Activated naive CD4-positive, alpha-beta T cell treated with anti-CD3 and anti-CD28 coated beads for 36 hours (primary cell): ENCODE measurements at regions not wholly inside any gene's neighbourhood (a gene's known extent, or its start where the extent isn't known, plus 50 kb on each side); places are given as distances from the start of the nearest gene placed in this dataset.
"Not testable (repeated sequence)": the region's sequence is repeated elsewhere in the genome, so short reads cannot be mapped to it uniquely, and the experiment has no call there.

ENCODE experiments used
- CTCF ChIA-PET: fragments of 350-600 bp; sonication (Branson Sonifier 250); formaldehyde crosslinking; loops from one replicate; lab custom pipeline; 2021; ENCODE audit warnings: antibody characterized with exemption; lab: Charles Lee
- DNase-seq: peaks from one replicate; pipeline ENCODE4 v3.0.0-alpha.2; 2020
- H3K27ac Mint-ChIP-seq: one replicate; pipeline ENCODE4 v1.8.0; 2021; ENCODE audit warnings: mild to moderate bottlenecking, mixed read lengths
- H3K27me3 Mint-ChIP-seq: one replicate; pipeline ENCODE4 v1.8.0; 2021; ENCODE audit warnings: low read depth, mixed read lengths
- H3K36me3 Mint-ChIP-seq: one replicate; pipeline ENCODE4 v1.8.0; 2021; ENCODE audit warnings: low read depth, mixed read lengths
- H3K4me1 Mint-ChIP-seq: one replicate; pipeline ENCODE4 v1.8.0; 2021; ENCODE audit warnings: low read depth, mixed read lengths
- H3K4me3 Mint-ChIP-seq: one replicate; pipeline ENCODE4 v1.8.0; 2021; ENCODE audit warnings: mild to moderate bottlenecking, moderate library complexity, mixed read lengths
- H3K9me3 Mint-ChIP-seq: one replicate; pipeline ENCODE4 v1.8.0; 2021; ENCODE audit warnings: mixed read lengths
- intact Hi-C: fragments of 100-400 bp; cut with micrococcal nuclease; formaldehyde crosslinking; loops from one replicate; pipeline ENCODE4 v1.15.1; 2023

- intact Hi-C loops, H3K27me3 Mint-ChIP-seq, H3K4me1 Mint-ChIP-seq, H3K4me3 Mint-ChIP-seq, CTCF ChIA-PET, DNase-seq, H3K27ac Mint-ChIP-seq: not testable (repeated sequence)
- Mint-ChIP-seq H3K9me3 (peaks cover 20% of the 10 kb centered on the region), H3K36me3 (peaks cover 60% of the 10 kb centered on the region)
Observed at GRCh38 chr3:197618408-197618807, 62.6 kb upstream of the BDH1 start.

- DNase-seq = no peak
- CTCF ChIA-PET = interaction anchor here (3.4 kb wide), 1 partner anchor 16 kb away, joined by 20 read pairs; no protein-coding TSS in a partner anchor
- no peaks in the 10 kb centered on the region for H3K27me3 Mint-ChIP-seq
- H3K4me1 Mint-ChIP-seq = peaks cover 13% of the 10 kb centered on the region
- peaks cover 62% of the 10 kb centered on the region for H3K36me3 Mint-ChIP-seq
- no peak overlapping the region for H3K27ac Mint-ChIP-seq
- intact Hi-C loops = no loop called here
- peaks cover 21% of the 10 kb centered on the region for H3K9me3 Mint-ChIP-seq
- no peak overlapping the region for H3K4me3 Mint-ChIP-seq
Observed at GRCh38 chr3:197615430-197615829, 59.7 kb upstream of the BDH1 start.

GRCh38 chr3:197614134-197614533 lies 58.4 kb upstream of the BDH1 start:
- H3K4me1 Mint-ChIP-seq = peaks cover 13% of the 10 kb centered on the region
- H3K36me3 Mint-ChIP-seq = peaks cover 63% of the 10 kb centered on the region
- DNase-seq, intact Hi-C loops, H3K4me3 Mint-ChIP-seq, H3K27me3 Mint-ChIP-seq: not testable (repeated sequence)
- H3K9me3 Mint-ChIP-seq = peaks cover 21% of the 10 kb centered on the region
- H3K27ac Mint-ChIP-seq = peak overlapping the region; percentile 28
- CTCF ChIA-PET = interaction anchor here (0.9 to 3.4 kb wide), 3 partner anchors 13 to 418 kb away, joined by 3 to 20 read pairs (median 3); no protein-coding TSS in a partner anchor

GRCh38 chr3:197613199-197613598 lies 57.4 kb upstream of the BDH1 start:
- DNase-seq = peak; percentile 57
- Mint-ChIP-seq H3K4me3 (no peak overlapping the region), H3K36me3 (peaks cover 56% of the 10 kb centered on the region), H3K9me3 (peaks cover 21% of the 10 kb centered on the region), H3K27me3 (no peaks in the 10 kb centered on the region), H3K27ac (peak overlapping the region; percentile 62), H3K4me1 (peaks cover 13% of the 10 kb centered on the region)
- intact Hi-C loops = no loop called here
- CTCF ChIA-PET = interaction anchor here (0.9 to 3.4 kb wide), 2 partner anchors 12 to 14 kb away, joined by 3 to 20 read pairs; no protein-coding TSS in a partner anchor

- Mint-ChIP-seq H3K4me1 (peaks cover 13% of the 10 kb centered on the region), H3K27me3 (no peaks in the 10 kb centered on the region), H3K36me3 (peaks cover 49% of the 10 kb centered on the region), H3K4me3 (no peak overlapping the region), H3K9me3 (peaks cover 18% of the 10 kb centered on the region), H3K27ac (no peak overlapping the region)
- CTCF ChIA-PET = interaction anchor here (3.5 kb wide), 1 partner anchor 12 kb away, joined by 19 read pairs; no protein-coding TSS in a partner anchor
- intact Hi-C loops = no loop called here
- no peak for DNase-seq
Observed at GRCh38 chr3:197611255-197611654, 55.5 kb upstream of the BDH1 start.

- no peak for DNase-seq
- H3K4me1 Mint-ChIP-seq = peaks cover 2% of the 10 kb centered on the region
- intact Hi-C loops = no loop called here
- H3K36me3 Mint-ChIP-seq = peaks cover 17% of the 10 kb centered on the region
- peaks cover 2% of the 10 kb centered on the region for H3K9me3 Mint-ChIP-seq
- H3K4me3 Mint-ChIP-seq = no peak overlapping the region
- no peaks in the 10 kb centered on the region for H3K27me3 Mint-ChIP-seq
- H3K27ac Mint-ChIP-seq = no peak overlapping the region
- CTCF ChIA-PET = no interaction called here
Observed at GRCh38 chr3:197606468-197606867, 50.7 kb upstream of the BDH1 start.
